WTC11 (cell line): ENCODE measurements at regions not wholly inside any gene's neighbourhood (a gene's known extent, or its start where the extent isn't known, plus 50 kb on each side); places are given as distances from the start of the nearest gene placed in this dataset.

ENCODE experiments used
- ATAC-seq: fragments of 200-7000 bp; cut with Tn5 transposase; 2 replicates; pipeline ENCODE4 v1.10.0; 2021; ENCODE audit warnings: mild to moderate bottlenecking, moderate library complexity
- CTCF ChIA-PET: fragments of 300-600 bp; sonication (Branson Sonifier 250); formaldehyde crosslinking; loops from one replicate; lab custom pipeline; 2021; ENCODE audit warnings: antibody characterized with exemption; lab: Charles Lee
- POLR2A ChIA-PET: fragments of 350-600 bp; sonication (Branson Sonifier 250); formaldehyde crosslinking; loops from one replicate; lab custom pipeline; 2021; ENCODE audit warnings: antibody characterized with exemption; lab: Charles Lee
- DNase-seq: peaks from one replicate; pipeline ENCODE4 v3.0.0; 2021; ENCODE audit warnings: low spot score
- H3K27ac Mint-ChIP-seq: 2 replicates; pipeline ENCODE4 v1.8.0; 2021; ENCODE audit warnings: mixed read lengths
- H3K27me3 Mint-ChIP-seq: 2 replicates; pipeline ENCODE4 v1.8.0; 2021; ENCODE audit warnings: low read depth, mild to moderate bottlenecking, moderate library complexity, mixed read lengths
- H3K36me3 Mint-ChIP-seq: 2 replicates; pipeline ENCODE4 v1.8.0; 2021; ENCODE audit warnings: mixed read lengths
- H3K4me1 Mint-ChIP-seq: 2 replicates; pipeline ENCODE4 v1.8.0; 2022; ENCODE audit warnings: mixed read lengths
- H3K4me3 Mint-ChIP-seq: 2 replicates; pipeline ENCODE4 v1.8.0; 2021; ENCODE audit warnings: mild to moderate bottlenecking, moderate library complexity, mixed read lengths
- H3K9me3 Mint-ChIP-seq: 2 replicates; pipeline ENCODE4 v1.8.0; 2021; ENCODE audit warnings: mixed read lengths
- AR ChIP-seq: fragments of 250-450 bp; sonication (Bioruptor Pico); IDR thresholded peaks from 2 replicates; pipeline ENCODE4 v1.9.0; 2021; ENCODE audit warnings: mild to moderate bottlenecking
- CDX4 ChIP-seq: fragments of 250-450 bp; sonication (Bioruptor Pico); IDR thresholded peaks from 2 replicates; pipeline ENCODE4 v1.9.0; 2021; ENCODE audit warnings: moderate library complexity, mild to moderate bottlenecking, inconsistent platforms, borderline replicate concordance
- HMGA2 ChIP-seq: fragments of 250-450 bp; sonication (Bioruptor Pico); IDR thresholded peaks from 2 replicates; pipeline ENCODE4 v1.4.0; 2021; ENCODE audit warnings: mild to moderate bottlenecking, moderate library complexity
- NR1H2 ChIP-seq: sonication (generic); formaldehyde crosslinking; IDR thresholded peaks from 2 replicates; pipeline ENCODE4 v1.9.0; 2021; ENCODE audit warnings: mild to moderate bottlenecking, moderate library complexity, missing genetic modification reagents
- TCF7 ChIP-seq: sonication (generic); formaldehyde crosslinking; IDR thresholded peaks from 2 replicates; pipeline ENCODE4 v1.8.0; 2022; ENCODE audit warnings: mild to moderate bottlenecking, low read depth, missing genetic modification reagents, moderate library complexity
- ZNF263 ChIP-seq: sonication (generic); formaldehyde crosslinking; IDR thresholded peaks from 2 replicates; pipeline ENCODE4 v1.8.1; 2022; ENCODE audit warnings: low read depth, mild to moderate bottlenecking, moderate library complexity, missing genetic modification reagents
- ZNF317 ChIP-seq: sonication (generic); formaldehyde crosslinking; IDR thresholded peaks from 2 replicates; pipeline ENCODE4 v1.8.1; 2023; ENCODE audit warnings: low read depth, mild to moderate bottlenecking, moderate library complexity, missing genetic modification reagents, borderline replicate concordance
- ZNF396 ChIP-seq: fragments of 250-450 bp; sonication (Bioruptor Pico); IDR thresholded peaks from 2 replicates; pipeline ENCODE4 v1.8.0; 2021; ENCODE audit warnings: mild to moderate bottlenecking, moderate library complexity, borderline replicate concordance
- ZNF425 ChIP-seq: fragments of 250-450 bp; sonication (Bioruptor Pico); conservative IDR thresholded peaks from 2 replicates; pipeline ENCODE4 v1.9.0; 2021; ENCODE audit warnings: mild to moderate bottlenecking
- TF ChIP-seq, protein P1 (sequence below): sonication (generic); formaldehyde crosslinking; IDR thresholded peaks from 2 replicates; pipeline ENCODE4 v1.8.0; 2023; ENCODE audit warnings: missing genetic modification reagents, mild to moderate bottlenecking, borderline replicate concordance
- TF ChIP-seq, protein P2 (sequence below): sonication (generic); formaldehyde crosslinking; IDR thresholded peaks from 2 replicates; pipeline ENCODE4 v1.8.0; 2022; ENCODE audit warnings: mild to moderate bottlenecking, missing genetic modification reagents
- TF ChIP-seq, protein P3 (sequence below): sonication (generic); formaldehyde crosslinking; IDR thresholded peaks from 2 replicates; pipeline ENCODE4 v1.8.1; 2023; ENCODE audit warnings: mild to moderate bottlenecking, missing genetic modification reagents, borderline replicate concordance
- TF ChIP-seq, protein P4 (sequence below): sonication (generic); formaldehyde crosslinking; IDR thresholded peaks from 2 replicates; pipeline ENCODE4 v1.8.0; 2023; ENCODE audit warnings: missing genetic modification reagents
- TF ChIP-seq, protein P5 (sequence below): sonication (generic); formaldehyde crosslinking; IDR thresholded peaks from 2 replicates; pipeline ENCODE4 v1.8.1; 2023; ENCODE audit warnings: mild to moderate bottlenecking, missing genetic modification reagents

DNA sequence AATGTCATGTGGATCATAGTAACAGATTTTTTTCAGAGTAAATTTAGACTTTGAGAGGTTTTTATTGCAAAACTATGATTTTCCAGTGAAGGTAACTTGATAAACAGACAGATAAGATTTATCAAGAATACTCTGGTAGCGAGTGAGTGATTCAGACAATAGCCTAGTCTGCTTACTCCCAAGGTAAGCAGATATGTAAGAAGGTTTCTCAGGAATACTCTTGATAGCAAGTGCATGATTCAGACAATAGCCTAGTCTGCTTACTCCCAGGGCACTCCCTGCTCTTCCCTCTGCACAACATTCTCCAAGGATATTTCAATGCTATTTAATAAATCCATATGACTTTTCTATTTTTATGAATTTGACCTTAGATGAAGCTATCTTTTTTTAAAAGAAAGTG lies 1881.5 kb downstream of the EFNA5 start (continued):
- TF ChIP-seq, protein P1, sequence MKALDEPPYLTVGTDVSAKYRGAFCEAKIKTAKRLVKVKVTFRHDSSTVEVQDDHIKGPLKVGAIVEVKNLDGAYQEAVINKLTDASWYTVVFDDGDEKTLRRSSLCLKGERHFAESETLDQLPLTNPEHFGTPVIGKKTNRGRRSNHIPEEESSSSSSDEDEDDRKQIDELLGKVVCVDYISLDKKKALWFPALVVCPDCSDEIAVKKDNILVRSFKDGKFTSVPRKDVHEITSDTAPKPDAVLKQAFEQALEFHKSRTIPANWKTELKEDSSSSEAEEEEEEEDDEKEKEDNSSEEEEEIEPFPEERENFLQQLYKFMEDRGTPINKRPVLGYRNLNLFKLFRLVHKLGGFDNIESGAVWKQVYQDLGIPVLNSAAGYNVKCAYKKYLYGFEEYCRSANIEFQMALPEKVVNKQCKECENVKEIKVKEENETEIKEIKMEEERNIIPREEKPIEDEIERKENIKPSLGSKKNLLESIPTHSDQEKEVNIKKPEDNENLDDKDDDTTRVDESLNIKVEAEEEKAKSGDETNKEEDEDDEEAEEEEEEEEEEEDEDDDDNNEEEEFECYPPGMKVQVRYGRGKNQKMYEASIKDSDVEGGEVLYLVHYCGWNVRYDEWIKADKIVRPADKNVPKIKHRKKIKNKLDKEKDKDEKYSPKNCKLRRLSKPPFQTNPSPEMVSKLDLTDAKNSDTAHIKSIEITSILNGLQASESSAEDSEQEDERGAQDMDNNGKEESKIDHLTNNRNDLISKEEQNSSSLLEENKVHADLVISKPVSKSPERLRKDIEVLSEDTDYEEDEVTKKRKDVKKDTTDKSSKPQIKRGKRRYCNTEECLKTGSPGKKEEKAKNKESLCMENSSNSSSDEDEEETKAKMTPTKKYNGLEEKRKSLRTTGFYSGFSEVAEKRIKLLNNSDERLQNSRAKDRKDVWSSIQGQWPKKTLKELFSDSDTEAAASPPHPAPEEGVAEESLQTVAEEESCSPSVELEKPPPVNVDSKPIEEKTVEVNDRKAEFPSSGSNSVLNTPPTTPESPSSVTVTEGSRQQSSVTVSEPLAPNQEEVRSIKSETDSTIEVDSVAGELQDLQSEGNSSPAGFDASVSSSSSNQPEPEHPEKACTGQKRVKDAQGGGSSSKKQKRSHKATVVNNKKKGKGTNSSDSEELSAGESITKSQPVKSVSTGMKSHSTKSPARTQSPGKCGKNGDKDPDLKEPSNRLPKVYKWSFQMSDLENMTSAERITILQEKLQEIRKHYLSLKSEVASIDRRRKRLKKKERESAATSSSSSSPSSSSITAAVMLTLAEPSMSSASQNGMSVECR (CRISPR knock-in tag) = no peak
- no peak for TF ChIP-seq ZNF396 (CRISPR knock-in tag)
- no peak for TF ChIP-seq ZNF263 (CRISPR knock-in tag)
- TF ChIP-seq NR1H2 (CRISPR knock-in tag) = no peak
- TF ChIP-seq, protein P2, sequence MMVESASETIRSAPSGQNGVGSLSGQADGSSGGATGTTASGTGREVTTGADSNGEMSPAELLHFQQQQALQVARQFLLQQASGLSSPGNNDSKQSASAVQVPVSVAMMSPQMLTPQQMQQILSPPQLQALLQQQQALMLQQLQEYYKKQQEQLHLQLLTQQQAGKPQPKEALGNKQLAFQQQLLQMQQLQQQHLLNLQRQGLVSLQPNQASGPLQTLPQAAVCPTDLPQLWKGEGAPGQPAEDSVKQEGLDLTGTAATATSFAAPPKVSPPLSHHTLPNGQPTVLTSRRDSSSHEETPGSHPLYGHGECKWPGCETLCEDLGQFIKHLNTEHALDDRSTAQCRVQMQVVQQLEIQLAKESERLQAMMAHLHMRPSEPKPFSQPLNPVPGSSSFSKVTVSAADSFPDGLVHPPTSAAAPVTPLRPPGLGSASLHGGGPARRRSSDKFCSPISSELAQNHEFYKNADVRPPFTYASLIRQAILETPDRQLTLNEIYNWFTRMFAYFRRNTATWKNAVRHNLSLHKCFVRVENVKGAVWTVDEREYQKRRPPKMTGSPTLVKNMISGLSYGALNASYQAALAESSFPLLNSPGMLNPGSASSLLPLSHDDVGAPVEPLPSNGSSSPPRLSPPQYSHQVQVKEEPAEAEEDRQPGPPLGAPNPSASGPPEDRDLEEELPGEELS (CRISPR knock-in tag) = no peak

DNA sequence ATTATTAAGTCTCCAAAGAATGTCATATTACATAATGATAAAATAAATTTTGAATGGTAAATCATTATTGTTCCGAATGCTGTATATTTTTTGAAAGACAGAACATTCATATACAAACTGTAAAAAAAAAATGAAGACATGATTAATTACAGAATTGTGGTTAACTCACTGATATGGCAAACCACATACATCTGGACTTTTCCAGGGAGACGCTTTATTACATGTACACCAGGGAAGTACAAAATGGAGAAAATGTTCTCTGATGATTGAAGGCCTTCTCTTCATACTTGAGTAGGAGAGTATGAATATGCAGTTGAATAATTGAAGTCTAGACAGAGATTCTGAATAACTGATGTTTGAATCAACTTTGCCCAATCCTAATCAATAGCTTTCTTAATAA lies 1886.9 kb downstream of the EFNA5 start:
- Mint-ChIP-seq H3K4me3 (no peak overlapping the region), H3K9me3 (no peaks in the 10 kb centered on the region), H3K27me3 (no peaks in the 10 kb centered on the region), H3K4me1 (no peaks in the 10 kb centered on the region), H3K36me3 (no peaks in the 10 kb centered on the region), H3K27ac (no peak overlapping the region)
- DNase-seq = no peak
- no peak for ATAC-seq
- POLR2A ChIA-PET = no interaction called here
- CTCF ChIA-PET = no interaction called here
- TF ChIP-seq HMGA2 (CRISPR knock-in tag) = no peak
- TF ChIP-seq TCF7 (CRISPR knock-in tag) = no peak
- TF ChIP-seq ZNF317 = no peak

GRCh38 chr5:105782501-105782900 lies 1888.2 kb downstream of the EFNA5 start:
- ATAC-seq (no peak), DNase-seq (no peak)
- CTCF ChIA-PET = no interaction called here
- Mint-ChIP-seq H3K4me3 (no peak overlapping the region), H3K36me3 (no peaks in the 10 kb centered on the region), H3K4me1 (no peaks in the 10 kb centered on the region), H3K27me3 (no peaks in the 10 kb centered on the region), H3K27ac (no peak overlapping the region), H3K9me3 (no peaks in the 10 kb centered on the region)
- POLR2A ChIA-PET = no interaction called here
- TF ChIP-seq HMGA2 (CRISPR knock-in tag) (no peak), AR (no peak), ZNF425 (CRISPR knock-in tag) (no peak), CDX4 (CRISPR knock-in tag) (no peak)
- TF ChIP-seq, protein P3, sequence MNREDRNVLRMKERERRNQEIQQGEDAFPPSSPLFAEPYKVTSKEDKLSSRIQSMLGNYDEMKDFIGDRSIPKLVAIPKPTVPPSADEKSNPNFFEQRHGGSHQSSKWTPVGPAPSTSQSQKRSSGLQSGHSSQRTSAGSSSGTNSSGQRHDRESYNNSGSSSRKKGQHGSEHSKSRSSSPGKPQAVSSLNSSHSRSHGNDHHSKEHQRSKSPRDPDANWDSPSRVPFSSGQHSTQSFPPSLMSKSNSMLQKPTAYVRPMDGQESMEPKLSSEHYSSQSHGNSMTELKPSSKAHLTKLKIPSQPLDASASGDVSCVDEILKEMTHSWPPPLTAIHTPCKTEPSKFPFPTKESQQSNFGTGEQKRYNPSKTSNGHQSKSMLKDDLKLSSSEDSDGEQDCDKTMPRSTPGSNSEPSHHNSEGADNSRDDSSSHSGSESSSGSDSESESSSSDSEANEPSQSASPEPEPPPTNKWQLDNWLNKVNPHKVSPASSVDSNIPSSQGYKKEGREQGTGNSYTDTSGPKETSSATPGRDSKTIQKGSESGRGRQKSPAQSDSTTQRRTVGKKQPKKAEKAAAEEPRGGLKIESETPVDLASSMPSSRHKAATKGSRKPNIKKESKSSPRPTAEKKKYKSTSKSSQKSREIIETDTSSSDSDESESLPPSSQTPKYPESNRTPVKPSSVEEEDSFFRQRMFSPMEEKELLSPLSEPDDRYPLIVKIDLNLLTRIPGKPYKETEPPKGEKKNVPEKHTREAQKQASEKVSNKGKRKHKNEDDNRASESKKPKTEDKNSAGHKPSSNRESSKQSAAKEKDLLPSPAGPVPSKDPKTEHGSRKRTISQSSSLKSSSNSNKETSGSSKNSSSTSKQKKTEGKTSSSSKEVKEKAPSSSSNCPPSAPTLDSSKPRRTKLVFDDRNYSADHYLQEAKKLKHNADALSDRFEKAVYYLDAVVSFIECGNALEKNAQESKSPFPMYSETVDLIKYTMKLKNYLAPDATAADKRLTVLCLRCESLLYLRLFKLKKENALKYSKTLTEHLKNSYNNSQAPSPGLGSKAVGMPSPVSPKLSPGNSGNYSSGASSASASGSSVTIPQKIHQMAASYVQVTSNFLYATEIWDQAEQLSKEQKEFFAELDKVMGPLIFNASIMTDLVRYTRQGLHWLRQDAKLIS (CRISPR knock-in tag) = no peak
- TF ChIP-seq, protein P4, sequence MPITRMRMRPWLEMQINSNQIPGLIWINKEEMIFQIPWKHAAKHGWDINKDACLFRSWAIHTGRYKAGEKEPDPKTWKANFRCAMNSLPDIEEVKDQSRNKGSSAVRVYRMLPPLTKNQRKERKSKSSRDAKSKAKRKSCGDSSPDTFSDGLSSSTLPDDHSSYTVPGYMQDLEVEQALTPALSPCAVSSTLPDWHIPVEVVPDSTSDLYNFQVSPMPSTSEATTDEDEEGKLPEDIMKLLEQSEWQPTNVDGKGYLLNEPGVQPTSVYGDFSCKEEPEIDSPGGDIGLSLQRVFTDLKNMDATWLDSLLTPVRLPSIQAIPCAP (CRISPR knock-in tag) = no peak
- TF ChIP-seq, protein P5, sequence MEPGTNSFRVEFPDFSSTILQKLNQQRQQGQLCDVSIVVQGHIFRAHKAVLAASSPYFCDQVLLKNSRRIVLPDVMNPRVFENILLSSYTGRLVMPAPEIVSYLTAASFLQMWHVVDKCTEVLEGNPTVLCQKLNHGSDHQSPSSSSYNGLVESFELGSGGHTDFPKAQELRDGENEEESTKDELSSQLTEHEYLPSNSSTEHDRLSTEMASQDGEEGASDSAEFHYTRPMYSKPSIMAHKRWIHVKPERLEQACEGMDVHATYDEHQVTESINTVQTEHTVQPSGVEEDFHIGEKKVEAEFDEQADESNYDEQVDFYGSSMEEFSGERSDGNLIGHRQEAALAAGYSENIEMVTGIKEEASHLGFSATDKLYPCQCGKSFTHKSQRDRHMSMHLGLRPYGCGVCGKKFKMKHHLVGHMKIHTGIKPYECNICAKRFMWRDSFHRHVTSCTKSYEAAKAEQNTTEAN (CRISPR knock-in tag) = no peak
